ENCODE measurements at regions not wholly inside any gene's neighbourhood (a gene's known extent, or its start where the extent isn't known, plus 50 kb on each side); places are given as distances from the start of the nearest gene placed in this dataset.

- no peak for TF ChIP-seq FOXA1 (IDR thresholded peaks at IDR 0.05)
- no peak for TF ChIP-seq ARNT (IDR thresholded peaks at IDR 0.05)
- no peak for TF ChIP-seq BHLHE40 (IDR thresholded peaks at IDR 0.05; ENCODE audit: borderline replicate concordance)
- TF ChIP-seq SP1 (IDR thresholded peaks at IDR 0.05): no peak
- TF ChIP-seq TARDBP (IDR thresholded peaks at IDR 0.05): no peak
- TF ChIP-seq LEF1 (IDR thresholded peaks at IDR 0.05; ENCODE audit: borderline replicate concordance): no peak
- TF ChIP-seq ELF4 (IDR thresholded peaks at IDR 0.05): no peak
Observed at GRCh38 chr1:29670752-29671151, 434.4 kb downstream of the PTPRU start.
